Right atrium auricular region (tissue), 2 donors: ENCODE measurements at regions not wholly inside any gene's neighbourhood (a gene's known extent, or its start where the extent isn't known, plus 50 kb on each side); places are given as distances from the start of the nearest gene placed in this dataset.

Experiments used
- DNase-seq: peaks from one replicate; pipeline ENCODE4 v3.0.0-alpha.2; 2019; ENCODE audit warnings: low spot score
- H3K27ac ChIP-seq, 2 donors: fragments of 200-600 bp; sonication (generic); 1 replicate in 1 of 2; 2 replicates in 1 of 2; pipeline ENCODE4 v1.5.1; 2016 to 2019
- H3K27me3 ChIP-seq, 2 donors: fragments of 200-600 bp; sonication (generic); one replicate each; pipeline versions ENCODE4 v1.5.1 to v1.6.0; 2017 to 2019
- H3K36me3 ChIP-seq: fragments of 200-600 bp; sonication (generic); one replicate; pipeline ENCODE4 v1.5.1; 2016
- H3K4me1 ChIP-seq, 2 donors: fragments of 200-600 bp; sonication (generic); one replicate each; pipeline versions ENCODE4 v1.5.1 to v1.6.0; 2017 to 2019
- H3K4me3 ChIP-seq, 2 donors: fragments of 200-600 bp; sonication (generic); 1 replicate in 1 of 2; 2 replicates in 1 of 2; pipeline ENCODE4 v1.5.1; 2017 to 2019; ENCODE audit warnings: mild to moderate bottlenecking in 1 of 2, moderate library complexity in 1 of 2
- H3K9me3 ChIP-seq, 2 donors: fragments of 200-600 bp; sonication (generic); one replicate each; pipeline ENCODE4 v1.5.1; 2019
- TF ChIP-seq, protein P1 (sequence below), 2 donors: fragments of 200-600 bp; sonication (generic); IDR thresholded peaks; one replicate each; pipeline ENCODE4 v1.5.1; 2019; ENCODE audit warnings: antibody characterized with exemption in 2 of 2

- H3K4me1 ChIP-seq: no peaks in the 10 kb centered on the region
- TF ChIP-seq, protein P1, sequence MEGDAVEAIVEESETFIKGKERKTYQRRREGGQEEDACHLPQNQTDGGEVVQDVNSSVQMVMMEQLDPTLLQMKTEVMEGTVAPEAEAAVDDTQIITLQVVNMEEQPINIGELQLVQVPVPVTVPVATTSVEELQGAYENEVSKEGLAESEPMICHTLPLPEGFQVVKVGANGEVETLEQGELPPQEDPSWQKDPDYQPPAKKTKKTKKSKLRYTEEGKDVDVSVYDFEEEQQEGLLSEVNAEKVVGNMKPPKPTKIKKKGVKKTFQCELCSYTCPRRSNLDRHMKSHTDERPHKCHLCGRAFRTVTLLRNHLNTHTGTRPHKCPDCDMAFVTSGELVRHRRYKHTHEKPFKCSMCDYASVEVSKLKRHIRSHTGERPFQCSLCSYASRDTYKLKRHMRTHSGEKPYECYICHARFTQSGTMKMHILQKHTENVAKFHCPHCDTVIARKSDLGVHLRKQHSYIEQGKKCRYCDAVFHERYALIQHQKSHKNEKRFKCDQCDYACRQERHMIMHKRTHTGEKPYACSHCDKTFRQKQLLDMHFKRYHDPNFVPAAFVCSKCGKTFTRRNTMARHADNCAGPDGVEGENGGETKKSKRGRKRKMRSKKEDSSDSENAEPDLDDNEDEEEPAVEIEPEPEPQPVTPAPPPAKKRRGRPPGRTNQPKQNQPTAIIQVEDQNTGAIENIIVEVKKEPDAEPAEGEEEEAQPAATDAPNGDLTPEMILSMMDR (IDR thresholded peaks at IDR 0.05): no peak
- H3K27me3 ChIP-seq: no peaks in the 10 kb centered on the region
- H3K36me3 ChIP-seq: no peaks in the 10 kb centered on the region
- no peak for DNase-seq
- no peak overlapping the region for H3K4me3 ChIP-seq
- no peaks in the 10 kb centered on the region for H3K9me3 ChIP-seq
- no peak overlapping the region for H3K27ac ChIP-seq
Observed at GRCh38 chr2:217467331-217467730, 535.5 kb downstream of the TNS1 start.

DNA sequence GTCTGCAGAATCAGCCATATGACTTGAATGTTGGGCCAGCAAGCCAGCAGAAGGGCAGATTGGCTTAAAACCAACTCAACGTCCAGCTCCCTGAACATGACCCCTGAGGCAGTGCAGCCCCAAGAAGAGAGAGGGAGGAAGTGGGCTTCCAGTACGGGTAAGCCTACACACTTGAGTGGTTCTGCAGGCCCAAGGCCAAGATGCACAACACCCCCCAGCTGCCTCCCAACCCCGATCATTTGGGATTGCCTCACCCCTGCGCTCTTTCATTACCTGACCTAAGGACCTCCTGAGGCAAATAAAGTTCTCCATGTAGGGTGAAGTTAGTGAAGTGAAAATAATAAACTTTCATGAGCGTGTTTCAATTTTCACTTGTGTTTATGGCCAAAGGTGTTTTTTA lies 536.0 kb downstream of the TNS1 start:
- Histone ChIP-seq H3K4me1 (no peaks in the 10 kb centered on the region), H3K27ac (no peak overlapping the region), H3K27me3 (no peaks in the 10 kb centered on the region), H3K4me3 (no peak overlapping the region), H3K9me3 (no peaks in the 10 kb centered on the region), H3K36me3 (no peaks in the 10 kb centered on the region)
- TF ChIP-seq, protein P1 (IDR thresholded peaks at IDR 0.05): no peak
- DNase-seq: no peak

DNA sequence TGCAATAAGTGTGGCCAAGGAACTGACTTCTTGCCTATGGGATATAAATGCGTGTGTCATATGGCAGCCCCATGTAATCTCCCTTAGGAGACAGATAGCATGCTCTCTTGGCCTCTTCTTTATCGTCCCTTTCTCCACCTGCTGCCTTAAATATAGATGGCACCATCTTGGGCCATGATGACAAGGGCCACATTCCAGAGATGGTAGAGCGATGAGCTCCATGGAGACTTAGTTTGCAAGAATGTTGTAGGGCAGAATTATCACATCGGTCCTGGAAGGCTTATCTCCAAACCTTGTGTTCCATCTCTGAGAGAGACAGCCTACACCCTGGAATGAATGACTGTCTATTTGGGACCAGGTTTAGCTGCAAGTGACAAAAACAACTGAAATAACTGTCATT lies 536.7 kb downstream of the TNS1 start:
- TF ChIP-seq, protein P1 (IDR thresholded peaks at IDR 0.05): no peak
- Histone ChIP-seq H3K4me3 (no peak overlapping the region), H3K27ac (no peak overlapping the region), H3K9me3 (no peaks in the 10 kb centered on the region), H3K36me3 (no peaks in the 10 kb centered on the region), H3K4me1 (no peaks in the 10 kb centered on the region), H3K27me3 (no peaks in the 10 kb centered on the region)
- no peak for DNase-seq

- no peaks in the 10 kb centered on the region for H3K4me1 ChIP-seq
- no peaks in the 10 kb centered on the region for H3K27me3 ChIP-seq
- H3K9me3 ChIP-seq: no peaks in the 10 kb centered on the region
- H3K36me3 ChIP-seq: no peaks in the 10 kb centered on the region
- no peak for DNase-seq
- no peak overlapping the region for H3K4me3 ChIP-seq
- no peak overlapping the region for H3K27ac ChIP-seq
- TF ChIP-seq, protein P1 (IDR thresholded peaks at IDR 0.05): no peak
Observed at GRCh38 chr2:217465100-217465499, 537.7 kb downstream of the TNS1 start.

DNA sequence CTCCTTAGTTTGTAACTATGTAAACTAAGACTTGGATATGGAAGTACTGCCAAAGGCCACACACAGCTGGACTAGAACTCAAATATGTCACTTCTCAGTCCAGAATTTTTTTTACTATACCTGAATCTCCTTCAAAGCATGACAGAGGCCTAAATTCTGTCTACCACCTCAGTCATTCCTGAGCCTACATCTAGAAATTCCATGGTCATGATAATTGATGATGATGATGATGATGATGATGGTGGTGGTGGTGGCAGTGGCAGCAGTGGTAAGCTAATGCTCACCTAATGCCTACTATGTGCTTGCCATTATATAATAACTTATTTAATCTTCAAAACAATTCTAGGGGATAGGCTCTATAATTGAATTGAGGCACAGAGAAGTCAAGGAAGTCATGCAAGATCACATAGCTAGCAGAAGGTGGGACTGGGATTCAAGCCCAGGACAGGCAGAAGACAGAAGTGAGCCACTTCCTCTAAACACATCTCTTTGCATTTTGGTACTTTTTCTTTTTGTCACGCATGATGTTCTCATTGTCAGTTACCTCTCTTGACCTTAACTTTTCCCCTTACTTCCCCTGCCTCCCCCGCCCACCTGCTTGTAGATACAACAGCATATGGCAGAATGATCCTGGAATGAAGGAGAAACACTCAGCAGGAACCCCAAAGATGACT lies 539.3 kb downstream of the TNS1 start:
- H3K4me3 ChIP-seq: no peak overlapping the region

More for the DNA sequence above, 539.3 kb downstream of the TNS1 start:
- Histone ChIP-seq H3K36me3 (no peaks in the 10 kb centered on the region), H3K4me1 (no peaks in the 10 kb centered on the region), H3K9me3 (no peaks in the 10 kb centered on the region), H3K27me3 (no peaks in the 10 kb centered on the region), H3K27ac (no peak overlapping the region)
- no peak for DNase-seq
- TF ChIP-seq, protein P1 (IDR thresholded peaks at IDR 0.05): no peak
